ENCODE measurements at regions not wholly inside any gene's neighbourhood (a gene's known extent, or its start where the extent isn't known, plus 50 kb on each side); places are given as distances from the start of the nearest gene placed in this dataset.

DNA sequence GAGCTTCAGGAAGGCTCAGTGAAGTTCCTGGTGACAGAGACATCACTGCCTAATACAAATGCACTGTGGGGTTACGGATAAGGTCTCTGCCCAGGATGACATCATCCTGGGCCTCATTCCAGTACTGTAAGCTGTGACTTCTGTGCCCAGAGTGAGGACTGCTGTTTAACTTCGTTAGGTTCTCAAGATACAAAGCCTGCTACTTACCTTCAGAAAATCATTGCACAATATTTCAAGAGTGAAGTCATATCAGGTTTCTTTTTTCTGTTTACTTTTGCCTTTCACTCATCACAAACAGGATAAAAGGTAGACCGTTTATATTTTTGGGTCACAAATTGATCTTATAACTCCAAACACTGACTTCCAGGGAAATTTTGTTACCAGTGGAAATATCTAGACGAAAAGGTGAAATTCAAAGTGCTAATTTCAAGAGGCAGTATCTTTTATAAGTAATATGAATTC is 241.2 kb downstream of the PIK3R1 start:
- no peak overlapping the region for H3K27ac ChIP-seq (ENCODE audit: low read length in 2 of 2)
- H3K9ac ChIP-seq (ENCODE audit: low read length) = no peak overlapping the region
- no peaks in the 10 kb centered on the region for H3K4me1 ChIP-seq (ENCODE audit: control insufficient read depth in 2 of 2, insufficient read depth in 2 of 2, low read length in 2 of 2)
- H3K27me3 ChIP-seq (replicated peaks in 1 of 4; ENCODE audit: control extremely low read depth in 1 of 4, control insufficient read depth in 3 of 4, insufficient read depth in 4 of 4, low read length in 3 of 4) = no peaks in the 10 kb centered on the region
- Mint-ChIP-seq H3K9me3 (ENCODE audit: insufficient read depth) (no peaks in the 10 kb centered on the region), H3K4me3 (no peak overlapping the region), H3K27ac (no peak overlapping the region), H3K4me1 (no peaks in the 10 kb centered on the region), H3K27me3 (no peaks in the 10 kb centered on the region)
- no peaks in the 10 kb centered on the region for H3K79me2 ChIP-seq (ENCODE audit: control insufficient read depth, insufficient read depth, low read length)
- 100% methylated on average over 1 of the region's 4 CpGs for WGBS (ENCODE audit: insufficient coverage)
- CTCF ChIA-PET = interaction anchor here (4.5 kb wide), 1 partner anchor 170 kb away, joined by 38 read pairs; no protein-coding TSS in a partner anchor
- no peak overlapping the region for H3K4me3 ChIP-seq (ENCODE audit: control extremely low read depth in 1 of 5, extremely low read depth in 1 of 5, insufficient read depth in 1 of 5, low read depth in 2 of 5, low read length in 4 of 5)
- no peak overlapping the region for H3K4me2 ChIP-seq (replicated peaks; ENCODE audit: low read depth, low read length, poor library complexity, severe bottlenecking)
- H3K9me3 ChIP-seq (ENCODE audit: control extremely low read depth in 1 of 3, control insufficient read depth in 2 of 3, insufficient read depth in 1 of 3, low read length in 2 of 3) = no peaks in the 10 kb centered on the region
- no peaks in the 10 kb centered on the region for H3K36me3 ChIP-seq (replicated peaks in 1 of 2; ENCODE audit: control extremely low read depth in 1 of 2, control insufficient read depth in 1 of 2, extremely low read depth in 1 of 2, insufficient read depth in 2 of 2, low read length in 1 of 2)
- DNase-seq = no peak
- intact Hi-C loops (cut with micrococcal nuclease) = no loop called here
- no peak for TF ChIP-seq EZH2 (IDR thresholded peaks at IDR 0.05; ENCODE audit: borderline replicate concordance, insufficient read depth, low read depth, low read length, poor library complexity, severe bottlenecking)
- TF ChIP-seq, protein P1, sequence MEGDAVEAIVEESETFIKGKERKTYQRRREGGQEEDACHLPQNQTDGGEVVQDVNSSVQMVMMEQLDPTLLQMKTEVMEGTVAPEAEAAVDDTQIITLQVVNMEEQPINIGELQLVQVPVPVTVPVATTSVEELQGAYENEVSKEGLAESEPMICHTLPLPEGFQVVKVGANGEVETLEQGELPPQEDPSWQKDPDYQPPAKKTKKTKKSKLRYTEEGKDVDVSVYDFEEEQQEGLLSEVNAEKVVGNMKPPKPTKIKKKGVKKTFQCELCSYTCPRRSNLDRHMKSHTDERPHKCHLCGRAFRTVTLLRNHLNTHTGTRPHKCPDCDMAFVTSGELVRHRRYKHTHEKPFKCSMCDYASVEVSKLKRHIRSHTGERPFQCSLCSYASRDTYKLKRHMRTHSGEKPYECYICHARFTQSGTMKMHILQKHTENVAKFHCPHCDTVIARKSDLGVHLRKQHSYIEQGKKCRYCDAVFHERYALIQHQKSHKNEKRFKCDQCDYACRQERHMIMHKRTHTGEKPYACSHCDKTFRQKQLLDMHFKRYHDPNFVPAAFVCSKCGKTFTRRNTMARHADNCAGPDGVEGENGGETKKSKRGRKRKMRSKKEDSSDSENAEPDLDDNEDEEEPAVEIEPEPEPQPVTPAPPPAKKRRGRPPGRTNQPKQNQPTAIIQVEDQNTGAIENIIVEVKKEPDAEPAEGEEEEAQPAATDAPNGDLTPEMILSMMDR (IDR thresholded peaks at IDR 0.05) = no peak
- ATAC-seq (ENCODE audit: low read depth) = no peak
- POLR2A ChIA-PET = no interaction called here
- H2AFZ ChIP-seq (ENCODE audit: insufficient read depth, low read depth, low read length, poor library complexity, severe bottlenecking) = no peak overlapping the region
- no peaks in the 10 kb centered on the region for H4K20me1 ChIP-seq (ENCODE audit: control insufficient read depth, insufficient read depth, low read length, poor library complexity, severe bottlenecking)

DNA sequence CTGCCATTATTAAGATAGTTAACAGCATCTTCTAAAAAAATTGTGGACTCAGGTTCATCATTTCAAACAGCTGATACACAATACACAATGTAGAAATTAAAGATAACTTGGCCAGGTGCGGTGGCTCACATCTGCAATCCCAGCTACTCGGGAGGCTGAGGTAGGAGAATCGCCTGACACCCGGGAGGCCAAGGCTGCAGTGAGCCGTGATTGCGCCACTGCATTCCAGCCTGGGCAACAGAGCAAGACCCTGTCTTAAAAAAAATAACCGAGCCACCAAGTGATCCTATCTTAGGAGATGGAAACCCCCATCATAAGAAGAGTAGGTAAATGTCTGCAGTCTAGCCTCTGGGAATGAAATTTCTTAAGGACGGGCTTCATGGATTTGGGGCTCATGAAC is 241.7 kb downstream of the PIK3R1 start:
- ChIA-PET POLR2A (no interaction called here), CTCF (interaction anchor here (0.5 to 4.5 kb wide), 2 partner anchors 16 to 170 kb away, joined by 3 to 38 read pairs; no protein-coding TSS in a partner anchor)
- no peak overlapping the region for H2AFZ ChIP-seq (ENCODE audit: insufficient read depth, low read depth, low read length, poor library complexity, severe bottlenecking)
- no peaks in the 10 kb centered on the region for H3K9me3 ChIP-seq (ENCODE audit: control extremely low read depth in 1 of 3, control insufficient read depth in 2 of 3, insufficient read depth in 1 of 3, low read length in 2 of 3)
- H3K79me2 ChIP-seq (ENCODE audit: control insufficient read depth, insufficient read depth, low read length) = no peaks in the 10 kb centered on the region
- no peak overlapping the region for H3K4me3 Mint-ChIP-seq
- TF ChIP-seq, protein P1 (IDR thresholded peaks at IDR 0.05) = no peak
- no peak for TF ChIP-seq EZH2 (IDR thresholded peaks at IDR 0.05; ENCODE audit: borderline replicate concordance, insufficient read depth, low read depth, low read length, poor library complexity, severe bottlenecking)
- intact Hi-C loops (cut with micrococcal nuclease) = no loop called here
- H3K4me1 Mint-ChIP-seq = no peaks in the 10 kb centered on the region
- H3K27me3 ChIP-seq (replicated peaks in 1 of 4; ENCODE audit: control extremely low read depth in 1 of 4, control insufficient read depth in 3 of 4, insufficient read depth in 4 of 4, low read length in 3 of 4) = no peaks in the 10 kb centered on the region
- no peak overlapping the region for H3K9ac ChIP-seq (ENCODE audit: low read length)
- H3K4me1 ChIP-seq (ENCODE audit: control insufficient read depth in 2 of 2, insufficient read depth in 2 of 2, low read length in 2 of 2) = no peaks in the 10 kb centered on the region
- no peaks in the 10 kb centered on the region for H4K20me1 ChIP-seq (ENCODE audit: control insufficient read depth, insufficient read depth, low read length, poor library complexity, severe bottlenecking)
- no peaks in the 10 kb centered on the region for H3K27me3 Mint-ChIP-seq
- DNase-seq (no peak), ATAC-seq (ENCODE audit: low read depth) (no peak)
- no peaks in the 10 kb centered on the region for H3K9me3 Mint-ChIP-seq (ENCODE audit: insufficient read depth)
- H3K4me3 ChIP-seq (ENCODE audit: control extremely low read depth in 1 of 5, extremely low read depth in 1 of 5, insufficient read depth in 1 of 5, low read depth in 2 of 5, low read length in 4 of 5) = no peak overlapping the region
- 97% methylated on average over 6 of the region's 8 CpGs for WGBS (ENCODE audit: insufficient coverage)
- no peaks in the 10 kb centered on the region for H3K36me3 ChIP-seq (replicated peaks in 1 of 2; ENCODE audit: control extremely low read depth in 1 of 2, control insufficient read depth in 1 of 2, extremely low read depth in 1 of 2, insufficient read depth in 2 of 2, low read length in 1 of 2)
- no peak overlapping the region for H3K27ac Mint-ChIP-seq
- no peak overlapping the region for H3K27ac ChIP-seq (ENCODE audit: low read length in 2 of 2)
- no peak overlapping the region for H3K4me2 ChIP-seq (replicated peaks; ENCODE audit: low read depth, low read length, poor library complexity, severe bottlenecking)
